ENCODE measurements at regions not wholly inside any gene's neighbourhood (a gene's known extent, or its start where the extent isn't known, plus 50 kb on each side); places are given as distances from the start of the nearest gene placed in this dataset.

GRCh38 chr5:58241389-58241788 is 218.5 kb downstream of the PLK2 start:
- TF ChIP-seq EZH2 (IDR thresholded peaks at IDR 0.05; ENCODE audit: insufficient read depth, low read length) (no peak), CTCF (IDR thresholded peaks at IDR 0.05; ENCODE audit: insufficient read depth, low read depth, low read length) (no peak)
